Tibial nerve (tissue), 4 donors: ENCODE measurements at regions not wholly inside any gene's neighbourhood (a gene's known extent, or its start where the extent isn't known, plus 50 kb on each side); places are given as distances from the start of the nearest gene placed in this dataset.

ENCODE experiments used
- DNase-seq, 2 donors: peaks; one replicate each; pipeline ENCODE4 v3.0.0-alpha.2; 2019; ENCODE audit warnings: low spot score in 2 of 2
- H3K27ac ChIP-seq, 4 donors: fragments of 200-600 bp; sonication (generic) in 3 of 4; one replicate each; pipeline ENCODE4 v1.5.1; 2017 to 2019; ENCODE audit warnings: mild to moderate bottlenecking in 1 of 4
- H3K27me3 ChIP-seq, 2 donors: fragments of 200-600 bp; sonication (generic) in 1 of 2; one replicate each; pipeline versions ENCODE4 v1.5.1 to v1.6.0; 2017 to 2019
- H3K36me3 ChIP-seq, 3 donors: fragments of 200-600 bp; sonication (generic); one replicate each; pipeline ENCODE4 v1.5.1; 2018 to 2019
- H3K4me1 ChIP-seq, 4 donors: fragments of 200-600 bp; sonication (generic) in 3 of 4; one replicate each; pipeline ENCODE4 v1.5.1; 2017 to 2019
- H3K4me3 ChIP-seq, 4 donors: fragments of 200-600 bp; sonication (generic) in 3 of 4; one replicate each; pipeline ENCODE4 v1.5.1; 2017 to 2019; ENCODE audit warnings: mild to moderate bottlenecking in 1 of 4, moderate library complexity in 1 of 4
- H3K9me3 ChIP-seq, 4 donors: fragments of 200-600 bp; sonication (generic) in 3 of 4; one replicate each; pipeline ENCODE4 v1.5.1; 2017 to 2019
- CTCF ChIP-seq, 5 experiments: fragments of 200-600 bp in 3 of 5; fragments of 450-650 bp in 2 of 5; sonication (generic) in 3 of 5; IDR thresholded peaks; one replicate each; pipeline ENCODE4 v1.5.1; 2016 to 2019; ENCODE audit warnings: antibody characterized with exemption in 5 of 5, mild to moderate bottlenecking in 3 of 5, moderate library complexity in 2 of 5
- EP300 ChIP-seq, 2 donors: sonication (generic); formaldehyde crosslinking; IDR thresholded peaks; one replicate each; pipeline ENCODE4 v1.6.1; 2017; ENCODE audit warnings: antibody characterized with exemption in 2 of 2, mild to moderate bottlenecking in 1 of 2
- POLR2A ChIP-seq, 2 donors: fragments of 450-650 bp; IDR thresholded peaks; one replicate each; pipeline ENCODE4 v1.6.1; 2017; ENCODE audit warnings: antibody characterized with exemption in 2 of 2, mild to moderate bottlenecking in 2 of 2, moderate library complexity in 2 of 2
- WGBS, 2 donors: methylation state at CpG; one replicate each; pipeline ENCODE4 v1.1.5; 2018; 5-methylcytosine and 5-hydroxymethylcytosine counted together

- no peaks in the 10 kb centered on the region for H3K9me3 ChIP-seq
- H3K27me3 ChIP-seq: no peaks in the 10 kb centered on the region
- no peak for DNase-seq
- TF ChIP-seq EP300 (IDR thresholded peaks at IDR 0.05) (no peak), POLR2A (IDR thresholded peaks at IDR 0.05) (no peak), CTCF (IDR thresholded peaks at IDR 0.05) (no peak)
- H3K27ac ChIP-seq: no peak overlapping the region
- 66 to 70% methylated on average over 2 of the region's 2 CpGs for WGBS, 2 donors
- no peaks in the 10 kb centered on the region for H3K4me1 ChIP-seq
- H3K36me3 ChIP-seq: no peaks in the 10 kb centered on the region
- no peak overlapping the region for H3K4me3 ChIP-seq
Measured at GRCh38 chr6:101290346-101290745, 103.2 kb upstream of the GRIK2 start.

DNA sequence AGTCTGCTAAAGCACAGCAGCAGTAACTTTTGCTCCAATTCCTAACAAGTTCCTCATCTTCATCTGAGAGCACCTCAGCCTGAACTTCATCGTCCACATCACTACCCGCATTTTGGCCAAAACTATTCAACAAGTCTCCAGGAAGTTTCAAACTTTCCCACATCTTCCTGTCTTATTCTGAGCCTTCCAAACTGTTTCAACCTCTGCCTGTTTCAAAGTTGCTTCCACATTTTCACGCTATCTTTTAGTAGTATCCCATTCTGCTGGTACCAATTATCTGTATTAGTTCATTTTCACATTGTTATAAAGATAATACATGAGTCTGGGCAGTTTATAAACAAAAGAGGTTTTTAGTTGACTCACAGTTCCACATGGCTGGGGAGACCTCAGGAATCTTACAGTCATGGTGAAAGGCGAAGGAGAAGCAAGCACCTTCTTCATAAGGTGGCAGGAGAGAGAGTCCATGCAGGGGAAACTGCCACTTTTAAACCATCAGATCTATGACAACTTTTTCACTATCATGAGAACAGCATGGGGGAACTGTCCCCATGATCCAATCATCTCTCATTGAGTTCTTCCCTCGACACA, 99.4 kb upstream of the GRIK2 start:
- H3K4me1 ChIP-seq: peaks cover 0 to 12% (median 0%) of the 10 kb centered on the region in 4 donors
- no peaks in the 10 kb centered on the region for H3K36me3 ChIP-seq
- H3K4me3 ChIP-seq: no peak overlapping the region
- TF ChIP-seq POLR2A (IDR thresholded peaks at IDR 0.05) (no peak), EP300 (IDR thresholded peaks at IDR 0.05) (no peak), CTCF (IDR thresholded peaks at IDR 0.05) (no peak)
- no peaks in the 10 kb centered on the region for H3K9me3 ChIP-seq
- WGBS, 2 donors: 91 to 94% methylated on average over 5 of the region's 5 CpGs
- H3K27me3 ChIP-seq: no peaks in the 10 kb centered on the region
- H3K27ac ChIP-seq: no peak overlapping the region
- no peak for DNase-seq

- Histone ChIP-seq H3K27me3 (no peaks in the 10 kb centered on the region), H3K9me3 (no peaks in the 10 kb centered on the region), H3K36me3 (no peaks in the 10 kb centered on the region), H3K4me3 (no peak overlapping the region), H3K27ac (no peak overlapping the region), H3K4me1 (peaks cover 0 to 12% (median 0%) of the 10 kb centered on the region in 4 donors)
- no peak for DNase-seq
- no peak for TF ChIP-seq POLR2A (IDR thresholded peaks at IDR 0.05)
- no peak for TF ChIP-seq EP300 (IDR thresholded peaks at IDR 0.05)
- TF ChIP-seq CTCF (IDR thresholded peaks at IDR 0.05): no peak
Measured at GRCh38 chr6:101294676-101295075, 98.8 kb upstream of the GRIK2 start.

- Histone ChIP-seq H3K27me3 (no peaks in the 10 kb centered on the region), H3K9me3 (no peaks in the 10 kb centered on the region), H3K36me3 (no peaks in the 10 kb centered on the region), H3K4me1 (peaks cover 0 to 12% (median 0%) of the 10 kb centered on the region in 4 donors), H3K4me3 (no peak overlapping the region), H3K27ac (no peak overlapping the region)
- TF ChIP-seq POLR2A (IDR thresholded peaks at IDR 0.05): no peak
- no peak for TF ChIP-seq CTCF (IDR thresholded peaks at IDR 0.05)
- TF ChIP-seq EP300 (IDR thresholded peaks at IDR 0.05): no peak
- 42 to 51% methylated on average over 6 of the region's 6 CpGs for WGBS, 2 donors
- DNase-seq: no peak
Measured at GRCh38 chr6:101296169-101296960, 97.1 kb upstream of the GRIK2 start.

DNA sequence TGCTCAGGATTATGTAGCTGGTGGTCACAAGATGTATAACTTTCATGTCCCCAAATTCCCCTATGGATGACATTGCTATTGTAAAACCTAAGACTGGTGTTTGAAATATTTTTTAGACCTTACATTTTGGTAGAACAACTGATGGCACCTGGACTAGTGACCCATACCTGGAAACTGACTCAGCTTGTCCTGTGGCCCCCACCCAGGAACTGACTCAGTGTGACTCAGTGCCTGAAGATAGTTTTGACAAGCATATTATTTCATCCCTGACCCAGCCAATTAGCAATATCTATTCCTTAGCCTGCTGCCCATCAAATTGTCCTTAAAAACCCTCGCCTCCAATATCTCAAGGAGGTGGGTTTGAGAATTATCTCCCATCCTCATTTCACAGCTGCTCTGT, 90.9 kb upstream of the GRIK2 start:
- no peaks in the 10 kb centered on the region for H3K27me3 ChIP-seq
- no peaks in the 10 kb centered on the region for H3K36me3 ChIP-seq
- TF ChIP-seq EP300 (IDR thresholded peaks at IDR 0.05) (no peak), CTCF (IDR thresholded peaks at IDR 0.05) (no peak), POLR2A (IDR thresholded peaks at IDR 0.05) (no peak)
- no peak overlapping the region for H3K4me3 ChIP-seq
- no peaks in the 10 kb centered on the region for H3K4me1 ChIP-seq
- WGBS, 2 donors: 92 to 97% methylated on average over 1 of the region's 1 CpG
- peaks cover 0 to 9% (median 0%) of the 10 kb centered on the region in 4 donors for H3K9me3 ChIP-seq
- DNase-seq: no peak
- no peak overlapping the region for H3K27ac ChIP-seq
